PFSK-1 (cell line): ENCODE measurements at regions not wholly inside any gene's neighbourhood (a gene's known extent, or its start where the extent isn't known, plus 50 kb on each side); places are given as distances from the start of the nearest gene placed in this dataset.

Experiments used
- POLR2AphosphoS5 ChIP-seq: IDR thresholded peaks from 2 replicates; pipeline ENCODE4 v1.6.1; 2012; ENCODE audit warnings: low read depth, mild to moderate bottlenecking, control low read depth, low read length, moderate library complexity
- SIN3A ChIP-seq: IDR thresholded peaks from 2 replicates; pipeline ENCODE4 v1.6.1; 2012; ENCODE audit warnings: mild to moderate bottlenecking, low read length, moderate library complexity, borderline replicate concordance; ENCODE audit not compliant: insufficient read depth
- TAF1 ChIP-seq: IDR thresholded peaks from 2 replicates; pipeline ENCODE4 v1.6.1; 2012; ENCODE audit warnings: low read length, control low read depth, borderline replicate concordance; ENCODE audit not compliant: insufficient read depth

DNA sequence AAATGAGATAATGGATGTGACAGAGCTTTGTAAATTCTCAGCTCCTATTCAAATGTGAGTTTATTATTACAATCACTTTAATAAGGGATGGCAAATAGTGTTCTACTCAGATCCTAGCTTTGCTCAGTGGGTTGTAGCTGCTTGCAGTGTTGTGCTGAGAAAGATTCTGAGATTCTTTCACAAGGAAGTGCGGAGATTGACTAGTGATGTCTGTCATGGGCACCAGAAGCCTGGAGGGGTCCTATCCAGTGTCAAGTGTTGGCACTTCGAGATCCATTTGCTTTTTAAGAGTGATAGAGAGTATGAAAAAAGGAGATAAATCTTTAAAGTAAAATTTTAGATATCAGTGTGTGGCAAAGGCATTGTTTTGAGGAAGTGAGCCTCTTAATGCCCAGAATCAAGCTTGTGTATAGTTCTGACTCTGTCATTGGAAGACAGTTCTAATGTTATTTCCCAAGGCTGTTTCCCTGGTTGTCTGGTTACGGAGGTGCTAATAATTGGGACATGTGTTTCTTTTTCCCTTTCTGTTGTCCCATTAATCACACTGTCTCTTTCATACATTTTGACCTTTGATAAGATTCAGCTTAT is 181.7 kb upstream of the SPRED2 start:
- TF ChIP-seq POLR2AphosphoS5 (no peak), TAF1 (no peak), SIN3A (no peak)
